A673 (cell line): ENCODE measurements at regions not wholly inside any gene's neighbourhood (a gene's known extent, or its start where the extent isn't known, plus 50 kb on each side); places are given as distances from the start of the nearest gene placed in this dataset.

Experiments used
- BruUV-seq: library from RNA; stranded (reverse); fragments of 400-500 nt; replicated peaks from 2 replicates; lab custom pipeline; 2021; lab: Mats Ljungman, UMichigan
- CTCF ChIA-PET: fragments of 300-600 bp; sonication (Branson Sonifier 250); formaldehyde crosslinking; loops from one replicate; lab custom pipeline; 2022; ENCODE audit warnings: antibody characterized with exemption; lab: Charles Lee
- POLR2A ChIA-PET: fragments of 300-600 bp; sonication (Branson Sonifier 250); formaldehyde crosslinking; loops from one replicate; lab custom pipeline; 2022; ENCODE audit warnings: antibody characterized with exemption; ENCODE audit not compliant: low non-redundant PET; lab: Charles Lee
- DNase-seq: peaks from one replicate; pipeline ENCODE4 v3.0.0-alpha.2; 2015; ENCODE audit warnings: low spot score
- H3K27ac ChIP-seq: fragments of 200-600 bp; sonication (generic); 2 replicates; pipeline ENCODE4 v1.5.1; 2016; ENCODE audit warnings: mixed run types, low read depth, mild to moderate bottlenecking, mixed read lengths, antibody characterized with exemption, low read length; ENCODE audit not compliant: poor library complexity, severe bottlenecking
- H3K27me3 ChIP-seq: fragments of 200-600 bp; sonication (generic); replicated peaks from 2 replicates; pipeline ENCODE4 v1.6.1; 2017; ENCODE audit warnings: mixed run types, low read depth, mild to moderate bottlenecking, mixed read lengths, antibody characterized with exemption, low read length; ENCODE audit not compliant: insufficient read depth, poor library complexity
- H3K36me3 ChIP-seq: fragments of 200-600 bp; sonication (generic); 2 replicates; pipeline ENCODE4 v1.6.1; 2016; ENCODE audit warnings: mixed run types, mild to moderate bottlenecking, mixed read lengths, antibody characterized with exemption, low read length; ENCODE audit not compliant: insufficient read depth, poor library complexity, severe bottlenecking
- H3K4me1 ChIP-seq: fragments of 200-600 bp; sonication (generic); 2 replicates; pipeline ENCODE4 v1.6.1; 2017; ENCODE audit warnings: mixed run types, mild to moderate bottlenecking, mixed read lengths, antibody characterized with exemption, low read length; ENCODE audit not compliant: insufficient read depth, poor library complexity, severe bottlenecking
- H3K4me3 ChIP-seq: fragments of 200-600 bp; sonication (generic); 2 replicates; pipeline ENCODE4 v1.5.1; 2016; ENCODE audit warnings: low read depth, mixed run types, mild to moderate bottlenecking, mixed read lengths, low read length; ENCODE audit not compliant: poor library complexity, severe bottlenecking
- H3K9me3 ChIP-seq: fragments of 200-600 bp; sonication (generic); 2 replicates; pipeline ENCODE4 v1.6.1; 2016; ENCODE audit warnings: mixed run types, low read depth, mild to moderate bottlenecking, mixed read lengths, antibody characterized with exemption, low read length; ENCODE audit not compliant: poor library complexity, severe bottlenecking
- CTCF ChIP-seq: fragments of 300-800, 200-600 bp; sonication (generic); conservative IDR thresholded peaks from 2 replicates; pipeline ENCODE4 v1.5.1; 2017; ENCODE audit warnings: low read depth, mild to moderate bottlenecking, antibody characterized with exemption, low read length, moderate library complexity, mixed read lengths
- EZH2 ChIP-seq: fragments of 200-600 bp; sonication (generic); IDR thresholded peaks from 2 replicates; pipeline ENCODE4 v1.6.1; 2017; ENCODE audit warnings: borderline replicate concordance, low read depth, mild to moderate bottlenecking, mixed read lengths, antibody characterized with exemption, low read length; ENCODE audit not compliant: poor library complexity, severe bottlenecking
- intact Hi-C: fragments of 100-400 bp; cut with micrococcal nuclease; formaldehyde crosslinking; loops from one replicate; pipeline ENCODE4 v1.10.0; 2022; ENCODE audit not compliant: unreplicated experiment

GRCh38 chr4:175935016-175935661, 123.1 kb upstream of the GPM6A start:
- POLR2A ChIA-PET, result no interaction called here
- no peaks in the 10 kb centered on the region for H3K9me3 ChIP-seq
- no peak overlapping the region for H3K27ac ChIP-seq
- no peak overlapping the region for H3K4me3 ChIP-seq
- H3K36me3 ChIP-seq, result no peaks in the 10 kb centered on the region
- no peak for DNase-seq
- no peaks in the 10 kb centered on the region for H3K4me1 ChIP-seq
- TF ChIP-seq CTCF (no peak), EZH2 (no peak)
- CTCF ChIA-PET, result no interaction called here
- no TSS peak for BruUV-seq
- H3K27me3 ChIP-seq, result no peaks in the 10 kb centered on the region
- intact Hi-C loops, result no loop called here

- Histone ChIP-seq H3K36me3 (no peaks in the 10 kb centered on the region), H3K4me1 (no peaks in the 10 kb centered on the region), H3K27me3 (no peaks in the 10 kb centered on the region), H3K27ac (no peak overlapping the region), H3K4me3 (no peak overlapping the region), H3K9me3 (no peaks in the 10 kb centered on the region)
- no peak for DNase-seq
- TF ChIP-seq EZH2 (no peak), CTCF (no peak)
- ChIA-PET POLR2A (no interaction called here), CTCF (no interaction called here)
- BruUV-seq, result no TSS peak
- intact Hi-C loops, result no loop called here
Observed at GRCh38 chr4:175944126-175944910, 121.3 kb upstream of the WDR17 start.

GRCh38 chr4:175946472-175947116, 119.0 kb upstream of the WDR17 start:
- no peak for DNase-seq
- ChIA-PET POLR2A (no interaction called here), CTCF (no interaction called here)
- TF ChIP-seq CTCF (no peak), EZH2 (no peak)
- no TSS peak for BruUV-seq
- Histone ChIP-seq H3K36me3 (no peaks in the 10 kb centered on the region), H3K4me1 (no peaks in the 10 kb centered on the region), H3K27me3 (no peaks in the 10 kb centered on the region), H3K4me3 (no peak overlapping the region), H3K9me3 (no peaks in the 10 kb centered on the region), H3K27ac (no peak overlapping the region)
- intact Hi-C loops, result loop anchor here (2.0 kb wide), 1 partner anchor 394 kb away; no protein-coding TSS in a partner anchor
